ENCODE measurements at regions not wholly inside any gene's neighbourhood (a gene's known extent, or its start where the extent isn't known, plus 50 kb on each side); places are given as distances from the start of the nearest gene placed in this dataset.
"Not testable (repeated sequence)": the region's sequence is repeated elsewhere in the genome, so short reads cannot be mapped to it uniquely, and the experiment has no call there.

GRCh38 chr13:50644081-50644871 lies 199.2 kb downstream of the DLEU7 start:
- peak; percentile 38 for DNase-seq (ENCODE audit: low read depth)

GRCh38 chr13:50645092-50645491 lies 198.4 kb downstream of the DLEU7 start:
- peak; percentile 93 for DNase-seq (ENCODE audit: low read depth)

- peak; percentile 55 for DNase-seq (ENCODE audit: low read depth)
Measured at GRCh38 chr13:50646070-50646469, 197.4 kb downstream of the DLEU7 start.

- DNase-seq (ENCODE audit: low read depth), result no peak
Measured at GRCh38 chr13:50649211-50649610, 194.3 kb downstream of the DLEU7 start.

- peak; percentile 77 for DNase-seq (ENCODE audit: low read depth)
Measured at GRCh38 chr13:50650592-50651504, 192.6 kb downstream of the DLEU7 start.

- no peak for DNase-seq (ENCODE audit: low read depth)
Measured at GRCh38 chr13:50651922-50652321, 191.6 kb downstream of the DLEU7 start.

- DNase-seq (ENCODE audit: low read depth), result no peak
Measured at GRCh38 chr13:50654331-50654730, 189.2 kb downstream of the DLEU7 start.

- DNase-seq (ENCODE audit: low read depth), result not testable (repeated sequence)
Measured at GRCh38 chr13:50661881-50662280, 181.6 kb downstream of the DLEU7 start.

- DNase-seq (ENCODE audit: low read depth), result no peak
Measured at GRCh38 chr13:50664951-50665350, 178.5 kb downstream of the DLEU7 start.

- no peak for DNase-seq (ENCODE audit: low read depth)
Measured at GRCh38 chr13:50668049-50668448, 175.4 kb downstream of the DLEU7 start.

GRCh38 chr13:50668691-50669271 lies 174.7 kb downstream of the DLEU7 start:
- no peak for DNase-seq (ENCODE audit: low read depth)

GRCh38 chr13:50670272-50670671 lies 173.2 kb downstream of the DLEU7 start:
- DNase-seq (ENCODE audit: low read depth), result no peak

- no peak for DNase-seq (ENCODE audit: low read depth)
Measured at GRCh38 chr13:50670847-50671496, 172.5 kb downstream of the DLEU7 start.

- DNase-seq (ENCODE audit: low read depth), result no peak
Measured at GRCh38 chr13:50671497-50671850, 172.0 kb downstream of the DLEU7 start.

- DNase-seq (ENCODE audit: low read depth), result peak; percentile 38
Measured at GRCh38 chr13:50672025-50672424, 171.5 kb downstream of the DLEU7 start.

- no peak for DNase-seq (ENCODE audit: low read depth)
Measured at GRCh38 chr13:50675651-50676050, 167.8 kb downstream of the DLEU7 start.

GRCh38 chr13:50676602-50677001 lies 166.9 kb downstream of the DLEU7 start:
- peak; percentile 84 for DNase-seq (ENCODE audit: low read depth)

GRCh38 chr13:50677258-50677657 lies 166.2 kb downstream of the DLEU7 start:
- DNase-seq (ENCODE audit: low read depth), result no peak

GRCh38 chr13:50677687-50678463 lies 165.6 kb downstream of the DLEU7 start:
- DNase-seq (ENCODE audit: low read depth), result peak; percentile 42

- peak; percentile 98 for DNase-seq (ENCODE audit: low read depth)
Measured at GRCh38 chr13:50678464-50679162, 164.9 kb downstream of the DLEU7 start.

GRCh38 chr13:50679321-50679720 lies 164.2 kb downstream of the DLEU7 start:
- DNase-seq (ENCODE audit: low read depth), result peak; percentile 71
